ENCODE measurements at regions not wholly inside any gene's neighbourhood (a gene's known extent, or its start where the extent isn't known, plus 50 kb on each side); places are given as distances from the start of the nearest gene placed in this dataset.
A peak's percentile ranks its signal among the peaks of the same experiment; 100 is the strongest.
"Not testable (repeated sequence)": the region's sequence is repeated elsewhere in the genome, so short reads cannot be mapped to it uniquely, and the experiment has no call there.

GRCh38 chrX:137212078-137212632, 178.4 kb upstream of the GPR101 start:
- DNase-seq (ENCODE audit: low read depth in 4 of 4, low spot score in 3 of 4): no peak

GRCh38 chrX:137198040-137198439, 164.2 kb upstream of the GPR101 start:
- no peak for DNase-seq (ENCODE audit: low read depth in 4 of 4, low spot score in 3 of 4)

- DNase-seq (ENCODE audit: low read depth in 4 of 4, low spot score in 3 of 4): no peak
Observed at GRCh38 chrX:137195991-137196390, 162.2 kb upstream of the GPR101 start.

GRCh38 chrX:137195296-137195695, 161.5 kb upstream of the GPR101 start:
- no peak for DNase-seq (ENCODE audit: low read depth in 4 of 4, low spot score in 3 of 4)

- peak in 2 of 4 donors; percentile 7 to 9 for DNase-seq (ENCODE audit: low read depth in 4 of 4, low spot score in 3 of 4)
Observed at GRCh38 chrX:137194164-137194563, 160.4 kb upstream of the GPR101 start.

GRCh38 chrX:137187540-137187939, 153.7 kb upstream of the GPR101 start:
- no peak for DNase-seq (ENCODE audit: low read depth in 4 of 4, low spot score in 3 of 4)

- no peak for DNase-seq (ENCODE audit: low read depth in 4 of 4, low spot score in 3 of 4)
Observed at GRCh38 chrX:137178392-137178791, 144.6 kb upstream of the GPR101 start.

GRCh38 chrX:137172317-137172948, 138.6 kb upstream of the GPR101 start:
- no peak for DNase-seq (ENCODE audit: low read depth in 4 of 4, low spot score in 3 of 4)

GRCh38 chrX:137171626-137172025, 137.8 kb upstream of the GPR101 start:
- DNase-seq (ENCODE audit: low read depth in 4 of 4, low spot score in 3 of 4): no peak

- no peak for DNase-seq (ENCODE audit: low read depth in 4 of 4, low spot score in 3 of 4)
Observed at GRCh38 chrX:137166591-137166990, 132.8 kb upstream of the GPR101 start.

- DNase-seq (ENCODE audit: low read depth in 4 of 4, low spot score in 3 of 4): no peak
Observed at GRCh38 chrX:137164329-137164728, 130.5 kb upstream of the GPR101 start.

- DNase-seq (ENCODE audit: low read depth in 4 of 4, low spot score in 3 of 4): no peak
Observed at GRCh38 chrX:137151403-137151802, 117.6 kb upstream of the GPR101 start.

- no peak for DNase-seq (ENCODE audit: low read depth in 4 of 4, low spot score in 3 of 4)
Observed at GRCh38 chrX:137143864-137144263, 110.1 kb upstream of the GPR101 start.

- not testable (repeated sequence) for DNase-seq (ENCODE audit: low read depth in 4 of 4, low spot score in 3 of 4)
Observed at GRCh38 chrX:137122651-137123050, 88.9 kb upstream of the GPR101 start.

- no peak for DNase-seq (ENCODE audit: low read depth in 4 of 4, low spot score in 3 of 4)
Observed at GRCh38 chrX:137119049-137119448, 85.3 kb upstream of the GPR101 start.

GRCh38 chrX:137118536-137118935, 84.7 kb upstream of the GPR101 start:
- DNase-seq (ENCODE audit: low read depth in 4 of 4, low spot score in 3 of 4): no peak

- DNase-seq (ENCODE audit: low read depth in 4 of 4, low spot score in 3 of 4): no peak
Observed at GRCh38 chrX:137118136-137118535, 84.3 kb upstream of the GPR101 start.

GRCh38 chrX:137107877-137108276, 74.1 kb upstream of the GPR101 start:
- not testable (repeated sequence) for DNase-seq (ENCODE audit: low read depth in 4 of 4, low spot score in 3 of 4)

- DNase-seq (ENCODE audit: low read depth in 4 of 4, low spot score in 3 of 4): no peak
Observed at GRCh38 chrX:137101273-137101990, 67.6 kb upstream of the GPR101 start.
